NCI-H345 treated with DMSO at 0.1 percent for 48 hours (cell line): ENCODE measurements at regions not wholly inside any gene's neighbourhood (a gene's known extent, or its start where the extent isn't known, plus 50 kb on each side); places are given as distances from the start of the nearest gene placed in this dataset.

Experiments
- DNase-seq: peaks from one replicate; lab custom pipeline; 2025; ENCODE audit not compliant: unreplicated experiment; lab: John Stamatoyannopoulos, UW

DNA sequence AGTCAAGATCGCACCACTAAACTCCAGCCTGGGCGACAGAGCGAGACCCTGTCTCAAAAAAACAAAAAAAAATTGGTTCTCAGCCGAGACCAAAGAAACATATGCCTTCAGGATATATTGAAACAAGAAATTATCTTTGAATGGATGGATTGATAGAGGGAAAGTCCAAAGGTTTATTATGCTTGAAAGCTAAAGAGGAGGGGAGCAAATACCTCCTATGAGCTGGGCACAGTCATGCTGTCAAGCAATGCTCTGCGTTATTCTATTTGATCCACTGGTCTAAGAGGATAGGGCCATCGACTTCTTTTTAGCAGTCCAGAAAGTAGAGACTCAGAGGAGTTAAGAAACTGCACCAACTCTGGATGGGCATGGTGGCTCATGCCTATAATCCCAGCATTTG is 85.9 kb upstream of the SLC34A2 start:
- no peak for DNase-seq

GRCh38 chr4:25575611-25576010 is 80.0 kb upstream of the SLC34A2 start:
- DNase-seq: no peak

- no peak for DNase-seq
Observed at GRCh38 chr4:25578432-25578831, 77.2 kb upstream of the SLC34A2 start.

GRCh38 chr4:25580633-25581467 is 74.8 kb upstream of the SLC34A2 start:
- no peak for DNase-seq

GRCh38 chr4:25585901-25586523 is 69.6 kb upstream of the SLC34A2 start:
- DNase-seq: no peak

GRCh38 chr4:25588206-25588605 is 67.4 kb upstream of the SLC34A2 start:
- DNase-seq: no peak

DNA sequence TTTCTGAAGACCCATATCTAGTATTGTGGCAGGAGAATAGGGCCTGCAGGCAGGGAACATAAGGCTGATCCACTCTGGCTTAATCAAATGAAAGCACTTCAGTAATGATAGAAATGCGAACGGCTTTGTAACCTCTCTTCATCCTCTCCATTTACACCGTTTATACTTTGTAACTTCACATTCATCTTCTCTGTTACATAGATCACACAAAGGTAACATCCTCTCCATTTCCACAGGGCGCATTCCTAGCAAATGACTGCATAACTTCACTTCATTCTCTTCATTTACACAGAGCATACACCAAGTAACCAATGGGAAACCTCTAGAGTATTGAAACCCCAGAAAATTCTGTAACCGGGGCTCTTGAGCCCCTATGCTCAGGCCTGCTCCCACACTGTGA is 65.5 kb upstream of the SLC34A2 start:
- no peak for DNase-seq

- no peak for DNase-seq
Observed at GRCh38 chr4:25592736-25593135, 62.9 kb upstream of the SLC34A2 start.
